Panc1 (cell line): ENCODE measurements at regions not wholly inside any gene's neighbourhood (a gene's known extent, or its start where the extent isn't known, plus 50 kb on each side); places are given as distances from the start of the nearest gene placed in this dataset.

Experiments used
- ATAC-seq: fragments of 200-7000 bp; cut with Tn5 transposase; 2 replicates; pipeline ENCODE4 v1.9.1; 2020; ENCODE audit warnings: mild to moderate bottlenecking, moderate library complexity
- BruUV-seq: library from RNA; stranded (reverse); fragments of 400-500 nt; replicated peaks from 2 replicates; lab custom pipeline; 2021; lab: Mats Ljungman, UMichigan
- CTCF ChIA-PET: fragments of 300-600 bp; sonication (Branson Sonifier 250); formaldehyde crosslinking; loops from one replicate; lab custom pipeline; 2022; ENCODE audit warnings: antibody characterized with exemption; lab: Charles Lee
- POLR2A ChIA-PET: fragments of 300-600 bp; sonication (Branson Sonifier 250); formaldehyde crosslinking; loops from one replicate; lab custom pipeline; 2022; ENCODE audit warnings: antibody characterized with exemption; lab: Charles Lee
- DNase-seq: peaks from one replicate; pipeline ENCODE4 v3.0.0-alpha.2; 2010; ENCODE audit warnings: low read depth, low spot score
- H3K27ac ChIP-seq: 2 replicates; pipeline ENCODE4 v1.5.1; 2011; ENCODE audit warnings: mild to moderate bottlenecking, low read length, inconsistent platforms
- H3K27me3 ChIP-seq: fragments of 200-500 bp; sonication (Bioruptor generic); 2 replicates; pipeline ENCODE4 v1.6.0; 2014; ENCODE audit warnings: low read length, inconsistent platforms; ENCODE audit not compliant: control insufficient read depth, insufficient read depth
- H3K36me3 ChIP-seq: fragments of 200-500 bp; sonication (Bioruptor generic); 2 replicates; pipeline ENCODE4 v1.5.1; 2014; ENCODE audit warnings: inconsistent platforms, mild to moderate bottlenecking, low read length, moderate library complexity; ENCODE audit not compliant: control insufficient read depth, insufficient read depth
- H3K4me1 ChIP-seq: 2 replicates; pipeline ENCODE4 v1.5.1; 2011; ENCODE audit warnings: inconsistent platforms, mild to moderate bottlenecking, low read length, moderate library complexity; ENCODE audit not compliant: control insufficient read depth, insufficient read depth
- H3K4me3 ChIP-seq, 2 experiments: 2 replicates each; pipeline ENCODE4 v1.5.1; 2011 to 2012; ENCODE audit warnings: low read depth in 2 of 2, low read length in 2 of 2, mild to moderate bottlenecking in 2 of 2, inconsistent platforms in 1 of 2, moderate library complexity in 1 of 2
- H3K9me3 ChIP-seq: fragments of 200-500 bp; sonication (Bioruptor generic); 2 replicates; pipeline ENCODE4 v1.5.1; 2014; ENCODE audit warnings: low read depth, mild to moderate bottlenecking, inconsistent platforms, low read length, moderate library complexity; ENCODE audit not compliant: control insufficient read depth, insufficient read depth
- POLR2AphosphoS5 ChIP-seq: IDR thresholded peaks from 2 replicates; pipeline ENCODE4 v1.6.1; 2012; ENCODE audit warnings: mild to moderate bottlenecking, low read depth, low read length, moderate library complexity
- SIN3A ChIP-seq: IDR thresholded peaks from 2 replicates; pipeline ENCODE4 v1.6.1; 2012; ENCODE audit warnings: low read depth, mild to moderate bottlenecking, low read length, moderate library complexity, borderline replicate concordance; ENCODE audit not compliant: insufficient read depth
- TCF7L2 ChIP-seq: IDR thresholded peaks from 2 replicates; pipeline ENCODE4 v1.6.1; 2011; ENCODE audit warnings: mild to moderate bottlenecking, low read depth, low read length, inconsistent platforms
- in situ Hi-C: cut with HindIII; loops from 2 replicates; pipeline ENCODE4 v1.10.0; 2016; ENCODE audit warnings: low sequenced_read_pairs, low pct_unique_long_range_greater_than_20kb
- intact Hi-C: fragments of 100-400 bp; cut with micrococcal nuclease; formaldehyde crosslinking; loops from one replicate; pipeline ENCODE4 v1.10.0; 2022; ENCODE audit not compliant: unreplicated experiment
- TF ChIP-seq, protein P1 (sequence below), 2 experiments: IDR thresholded peaks; 2 replicates each; pipeline ENCODE4 v1.6.1; 2011 to 2012; ENCODE audit warnings: low read depth in 2 of 2, control low read depth in 1 of 2, low read length in 1 of 2, mild to moderate bottlenecking in 1 of 2, moderate library complexity in 1 of 2; ENCODE audit not compliant: insufficient read depth in 1 of 2
- TF ChIP-seq, protein P2 (sequence below): fragments of 450-650 bp; IDR thresholded peaks from 2 replicates; pipeline ENCODE4 v1.5.1; 2017; ENCODE audit warnings: mild to moderate bottlenecking

DNA sequence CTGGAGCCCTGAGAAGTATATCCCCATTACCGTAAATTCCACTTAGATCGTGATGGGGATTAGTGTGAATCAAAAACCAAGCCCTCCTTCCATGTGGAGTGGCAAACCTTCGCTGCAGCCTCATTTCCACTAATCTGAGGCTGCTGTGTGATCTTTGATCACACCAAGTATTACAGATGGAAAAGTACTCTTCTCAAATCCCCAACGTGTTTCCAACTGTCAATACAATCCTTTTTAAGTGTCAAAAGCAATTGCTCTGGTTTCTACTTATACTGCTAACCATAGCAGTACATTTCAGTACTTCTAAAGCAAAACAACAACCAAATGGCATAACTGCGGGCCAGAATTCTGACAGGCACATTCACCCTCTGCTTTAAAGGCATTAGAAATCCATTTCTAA lies 307.7 kb upstream of the ADAMTS16 start:
- ChIA-PET CTCF (no interaction called here), POLR2A (no interaction called here)
- DNase-seq: no peak
- no peak overlapping the region for H3K27ac ChIP-seq
- no peaks in the 10 kb centered on the region for H3K9me3 ChIP-seq
- no TSS peak for BruUV-seq
- no peaks in the 10 kb centered on the region for H3K4me1 ChIP-seq
- H3K27me3 ChIP-seq: no peaks in the 10 kb centered on the region
- H3K4me3 ChIP-seq: no peak overlapping the region
- no peaks in the 10 kb centered on the region for H3K36me3 ChIP-seq
- TF ChIP-seq, protein P1, sequence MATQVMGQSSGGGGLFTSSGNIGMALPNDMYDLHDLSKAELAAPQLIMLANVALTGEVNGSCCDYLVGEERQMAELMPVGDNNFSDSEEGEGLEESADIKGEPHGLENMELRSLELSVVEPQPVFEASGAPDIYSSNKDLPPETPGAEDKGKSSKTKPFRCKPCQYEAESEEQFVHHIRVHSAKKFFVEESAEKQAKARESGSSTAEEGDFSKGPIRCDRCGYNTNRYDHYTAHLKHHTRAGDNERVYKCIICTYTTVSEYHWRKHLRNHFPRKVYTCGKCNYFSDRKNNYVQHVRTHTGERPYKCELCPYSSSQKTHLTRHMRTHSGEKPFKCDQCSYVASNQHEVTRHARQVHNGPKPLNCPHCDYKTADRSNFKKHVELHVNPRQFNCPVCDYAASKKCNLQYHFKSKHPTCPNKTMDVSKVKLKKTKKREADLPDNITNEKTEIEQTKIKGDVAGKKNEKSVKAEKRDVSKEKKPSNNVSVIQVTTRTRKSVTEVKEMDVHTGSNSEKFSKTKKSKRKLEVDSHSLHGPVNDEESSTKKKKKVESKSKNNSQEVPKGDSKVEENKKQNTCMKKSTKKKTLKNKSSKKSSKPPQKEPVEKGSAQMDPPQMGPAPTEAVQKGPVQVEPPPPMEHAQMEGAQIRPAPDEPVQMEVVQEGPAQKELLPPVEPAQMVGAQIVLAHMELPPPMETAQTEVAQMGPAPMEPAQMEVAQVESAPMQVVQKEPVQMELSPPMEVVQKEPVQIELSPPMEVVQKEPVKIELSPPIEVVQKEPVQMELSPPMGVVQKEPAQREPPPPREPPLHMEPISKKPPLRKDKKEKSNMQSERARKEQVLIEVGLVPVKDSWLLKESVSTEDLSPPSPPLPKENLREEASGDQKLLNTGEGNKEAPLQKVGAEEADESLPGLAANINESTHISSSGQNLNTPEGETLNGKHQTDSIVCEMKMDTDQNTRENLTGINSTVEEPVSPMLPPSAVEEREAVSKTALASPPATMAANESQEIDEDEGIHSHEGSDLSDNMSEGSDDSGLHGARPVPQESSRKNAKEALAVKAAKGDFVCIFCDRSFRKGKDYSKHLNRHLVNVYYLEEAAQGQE (IDR thresholded peaks at IDR 0.05; ENCODE audit: insufficient read depth in 1 of 2, low read depth in 2 of 2, low read length in 1 of 2): no peak
- TF ChIP-seq, protein P2, sequence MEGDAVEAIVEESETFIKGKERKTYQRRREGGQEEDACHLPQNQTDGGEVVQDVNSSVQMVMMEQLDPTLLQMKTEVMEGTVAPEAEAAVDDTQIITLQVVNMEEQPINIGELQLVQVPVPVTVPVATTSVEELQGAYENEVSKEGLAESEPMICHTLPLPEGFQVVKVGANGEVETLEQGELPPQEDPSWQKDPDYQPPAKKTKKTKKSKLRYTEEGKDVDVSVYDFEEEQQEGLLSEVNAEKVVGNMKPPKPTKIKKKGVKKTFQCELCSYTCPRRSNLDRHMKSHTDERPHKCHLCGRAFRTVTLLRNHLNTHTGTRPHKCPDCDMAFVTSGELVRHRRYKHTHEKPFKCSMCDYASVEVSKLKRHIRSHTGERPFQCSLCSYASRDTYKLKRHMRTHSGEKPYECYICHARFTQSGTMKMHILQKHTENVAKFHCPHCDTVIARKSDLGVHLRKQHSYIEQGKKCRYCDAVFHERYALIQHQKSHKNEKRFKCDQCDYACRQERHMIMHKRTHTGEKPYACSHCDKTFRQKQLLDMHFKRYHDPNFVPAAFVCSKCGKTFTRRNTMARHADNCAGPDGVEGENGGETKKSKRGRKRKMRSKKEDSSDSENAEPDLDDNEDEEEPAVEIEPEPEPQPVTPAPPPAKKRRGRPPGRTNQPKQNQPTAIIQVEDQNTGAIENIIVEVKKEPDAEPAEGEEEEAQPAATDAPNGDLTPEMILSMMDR: no peak
- TF ChIP-seq POLR2AphosphoS5: no peak
- no peak for TF ChIP-seq SIN3A
- no peak for TF ChIP-seq TCF7L2
- ATAC-seq: no peak
- intact Hi-C loops (no loop called here), in situ Hi-C loops (no loop called here)

DNA sequence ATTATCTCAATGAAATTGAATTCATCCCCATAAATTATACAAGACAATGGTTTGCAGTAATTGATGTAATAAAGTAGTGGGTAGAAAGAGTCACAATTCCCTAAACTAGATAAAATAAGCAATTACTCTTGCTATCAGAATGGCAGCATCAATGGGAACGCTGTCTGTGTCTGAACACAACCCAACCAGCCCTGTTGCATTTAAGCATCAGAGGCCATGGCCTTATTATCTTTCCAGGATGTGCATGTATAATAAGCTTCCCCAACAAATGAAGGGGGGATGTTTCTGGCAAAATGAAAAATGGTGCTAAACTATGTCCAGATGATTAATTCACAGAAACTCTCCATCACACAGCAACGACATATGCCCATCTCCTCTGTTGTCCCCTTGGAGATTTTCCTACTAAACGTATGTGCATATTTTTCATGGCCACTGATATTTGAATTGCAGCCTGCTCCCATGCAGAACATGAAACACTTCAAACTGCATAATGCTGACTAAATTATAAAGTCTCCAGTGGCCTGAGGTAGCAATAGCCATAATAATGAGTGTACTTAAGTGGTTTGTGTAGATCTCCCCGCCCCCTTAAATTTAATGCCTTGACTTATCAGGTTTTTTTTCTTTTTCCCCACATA lies 306.9 kb upstream of the ADAMTS16 start:
- no TSS peak for BruUV-seq
- DNase-seq (no peak), ATAC-seq (no peak)
- Histone ChIP-seq H3K36me3 (no peaks in the 10 kb centered on the region), H3K9me3 (no peaks in the 10 kb centered on the region), H3K4me1 (no peaks in the 10 kb centered on the region), H3K27me3 (no peaks in the 10 kb centered on the region), H3K27ac (no peak overlapping the region), H3K4me3 (no peak overlapping the region)
- in situ Hi-C loops: no loop called here
- CTCF ChIA-PET: no interaction called here
- intact Hi-C loops: no loop called here
- POLR2A ChIA-PET: no interaction called here
- TF ChIP-seq TCF7L2 (no peak), POLR2AphosphoS5 (no peak), SIN3A (no peak)
- TF ChIP-seq, protein P1 (IDR thresholded peaks at IDR 0.05; ENCODE audit: insufficient read depth in 1 of 2, low read depth in 2 of 2, low read length in 1 of 2): no peak
- TF ChIP-seq, protein P2: no peak
